SK-N-SH treated with all-trans-retinoic acid at 6 μM for 48 hours (cell line): ENCODE measurements at regions not wholly inside any gene's neighbourhood (a gene's known extent, or its start where the extent isn't known, plus 50 kb on each side); places are given as distances from the start of the nearest gene placed in this dataset.

Source experiments
- ATAC-seq: fragments of 200-7000 bp; cut with Tn5 transposase; 3 replicates; pipeline ENCODE4 v1.9.1; 2020; ENCODE audit warnings: mild to moderate bottlenecking, moderate library complexity
- ARNTL ChIP-seq: fragments of 450-650 bp; formaldehyde crosslinking; IDR thresholded peaks from 2 replicates; pipeline ENCODE4 v1.5.0; 2020; ENCODE audit warnings: low read depth, mild to moderate bottlenecking, moderate library complexity, borderline replicate concordance
- BACH2 ChIP-seq: fragments of 250-450 bp; sonication (Bioruptor Pico); IDR thresholded peaks from 2 replicates; pipeline ENCODE4 v1.9.0; 2021; ENCODE audit warnings: mild to moderate bottlenecking, borderline replicate concordance
- CREB5 ChIP-seq: fragments of 250-450 bp; sonication (Bioruptor Pico); IDR thresholded peaks from 2 replicates; pipeline ENCODE4 v1.5.1; 2020; ENCODE audit warnings: low read depth, mild to moderate bottlenecking, moderate library complexity
- CSDC2 ChIP-seq: fragments of 250-450 bp; sonication (Bioruptor Pico); IDR thresholded peaks from 2 replicates; pipeline ENCODE4 v1.5.0; 2020; ENCODE audit warnings: mild to moderate bottlenecking, moderate library complexity
- CSRNP3 ChIP-seq: fragments of 250-450 bp; sonication (Bioruptor Pico); IDR thresholded peaks from 2 replicates; pipeline ENCODE4 v1.5.1; 2021; ENCODE audit warnings: mild to moderate bottlenecking, moderate library complexity
- GLIS3 ChIP-seq: fragments of 250-450 bp; sonication (Bioruptor Pico); IDR thresholded peaks from 2 replicates; pipeline ENCODE4 v1.5.0; 2020; ENCODE audit warnings: mild to moderate bottlenecking, moderate library complexity
- ISL1 ChIP-seq: fragments of 250-450 bp; sonication (Bioruptor Pico); IDR thresholded peaks from 2 replicates; pipeline ENCODE4 v2.1.2; 2022; ENCODE audit warnings: mild to moderate bottlenecking, moderate library complexity
- OSR1 ChIP-seq: fragments of 250-450 bp; sonication (Bioruptor Pico); IDR thresholded peaks from 2 replicates; pipeline ENCODE4 v1.8.0; 2022; ENCODE audit warnings: moderate library complexity, mild to moderate bottlenecking, inconsistent platforms
- PATZ1 ChIP-seq: fragments of 250-450 bp; sonication (Bioruptor Pico); IDR thresholded peaks from 2 replicates; pipeline ENCODE4 v1.8.0; 2020; ENCODE audit warnings: mild to moderate bottlenecking, moderate library complexity, borderline replicate concordance
- POU6F1 ChIP-seq: fragments of 250-450 bp; sonication (Bioruptor Pico); IDR thresholded peaks from 2 replicates; pipeline ENCODE4 v1.8.0; 2021; ENCODE audit warnings: low read depth, mild to moderate bottlenecking, moderate library complexity, borderline replicate concordance
- RARB ChIP-seq: fragments of 250-450 bp; sonication (Bioruptor Pico); IDR thresholded peaks from 2 replicates; pipeline ENCODE4 v1.8.0; 2021; ENCODE audit warnings: mild to moderate bottlenecking, moderate library complexity
- SNAI2 ChIP-seq: fragments of 250-450 bp; sonication (Bioruptor Pico); IDR thresholded peaks from 2 replicates; pipeline ENCODE4 v1.5.0; 2020; ENCODE audit warnings: mild to moderate bottlenecking, moderate library complexity
- TSHZ2 ChIP-seq: fragments of 250-450 bp; sonication (Bioruptor Pico); IDR thresholded peaks from 2 replicates; pipeline ENCODE4 v1.5.0; 2020; ENCODE audit warnings: mild to moderate bottlenecking, moderate library complexity
- ZC3H10 ChIP-seq: fragments of 250-450 bp; sonication (Bioruptor Pico); IDR thresholded peaks from 2 replicates; pipeline ENCODE4 v1.5.1; 2021; ENCODE audit warnings: mild to moderate bottlenecking, moderate library complexity
- ZFP3 ChIP-seq: fragments of 250-450 bp; sonication (Bioruptor Pico); IDR thresholded peaks from 2 replicates; pipeline ENCODE4 v1.5.0; 2020; ENCODE audit warnings: mild to moderate bottlenecking, moderate library complexity
- ZFP30 ChIP-seq: fragments of 450-650 bp; formaldehyde crosslinking; IDR thresholded peaks from 2 replicates; pipeline ENCODE4 v1.5.0; 2022; ENCODE audit warnings: mild to moderate bottlenecking, moderate library complexity
- ZNF70 ChIP-seq: fragments of 450-650 bp; formaldehyde crosslinking; IDR thresholded peaks from 2 replicates; pipeline ENCODE4 v1.5.0; 2020; ENCODE audit warnings: mild to moderate bottlenecking, moderate library complexity

GRCh38 chr6:139708337-139709199 lies 334.1 kb upstream of the CITED2 start:
- 0 out of 2 replicates have a peak, but pooled peaks have one; percentile 59 for TF ChIP-seq CREB5 (CRISPR knock-in tag)
- peak; percentile 70 for TF ChIP-seq ISL1 (CRISPR knock-in tag)
- no peak for TF ChIP-seq BACH2 (CRISPR knock-in tag)
- TF ChIP-seq, all 23 proteins: peak for 2
- ATAC-seq: peak; percentile 98

- TF ChIP-seq GLIS3 (CRISPR knock-in tag) (no peak), ZC3H10 (CRISPR knock-in tag) (no peak), CSDC2 (CRISPR knock-in tag) (no peak), RARB (CRISPR knock-in tag) (no peak), CSRNP3 (CRISPR knock-in tag) (no peak)
- ATAC-seq: no peak
Measured at GRCh38 chr6:139706912-139707311, 332.5 kb upstream of the CITED2 start.

GRCh38 chr6:139705284-139705683 lies 330.8 kb upstream of the CITED2 start:
- ATAC-seq: no peak
- TF ChIP-seq ZC3H10 (CRISPR knock-in tag) (no peak), POU6F1 (CRISPR knock-in tag) (no peak), ISL1 (CRISPR knock-in tag) (no peak), ARNTL (CRISPR knock-in tag) (no peak), SNAI2 (CRISPR knock-in tag) (no peak), ZFP3 (CRISPR knock-in tag) (no peak), TSHZ2 (CRISPR knock-in tag) (no peak), OSR1 (no peak), CSDC2 (CRISPR knock-in tag) (no peak), CSRNP3 (CRISPR knock-in tag) (no peak), ZNF70 (no peak), PATZ1 (CRISPR knock-in tag) (no peak), CREB5 (CRISPR knock-in tag) (no peak), ZFP30 (CRISPR knock-in tag) (no peak)
